HL-60 (cell line): ENCODE measurements at regions not wholly inside any gene's neighbourhood (a gene's known extent, or its start where the extent isn't known, plus 50 kb on each side); places are given as distances from the start of the nearest gene placed in this dataset.

Experiments used
- GABPA ChIP-seq: IDR thresholded peaks from 2 replicates; pipeline ENCODE4 v1.6.1; 2012; ENCODE audit warnings: low read depth
- POLR2AphosphoS5 ChIP-seq: IDR thresholded peaks from 2 replicates; pipeline ENCODE4 v1.6.1; 2012; ENCODE audit warnings: low read depth
- TF ChIP-seq, protein P1 (sequence below): IDR thresholded peaks from one replicate; pipeline ENCODE4 v1.5.1; 2011; ENCODE audit warnings: low read length, control low read depth, inconsistent platforms; ENCODE audit not compliant: insufficient read depth

DNA sequence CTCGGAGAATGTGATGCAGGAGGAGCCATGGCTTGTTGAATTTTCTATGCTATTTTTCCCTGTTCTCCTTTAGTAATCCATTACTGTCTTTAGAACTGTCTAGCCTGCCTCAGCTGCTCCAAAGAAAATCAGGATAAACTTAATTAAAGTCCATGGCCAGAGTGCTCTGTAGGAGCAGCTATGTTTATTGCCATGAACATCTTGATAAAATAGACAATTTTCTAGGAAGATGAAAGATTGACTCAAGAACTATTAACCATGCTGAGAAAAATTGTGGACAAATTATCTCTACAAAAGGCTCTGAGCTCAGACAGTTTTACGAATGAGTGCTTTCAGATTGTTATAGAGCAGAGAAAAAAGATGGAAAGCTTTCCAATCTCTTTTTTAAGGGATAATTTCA is 193.0 kb downstream of the TTC32 start:
- no peak for TF ChIP-seq POLR2AphosphoS5
- TF ChIP-seq GABPA = no peak
- TF ChIP-seq, protein P1, sequence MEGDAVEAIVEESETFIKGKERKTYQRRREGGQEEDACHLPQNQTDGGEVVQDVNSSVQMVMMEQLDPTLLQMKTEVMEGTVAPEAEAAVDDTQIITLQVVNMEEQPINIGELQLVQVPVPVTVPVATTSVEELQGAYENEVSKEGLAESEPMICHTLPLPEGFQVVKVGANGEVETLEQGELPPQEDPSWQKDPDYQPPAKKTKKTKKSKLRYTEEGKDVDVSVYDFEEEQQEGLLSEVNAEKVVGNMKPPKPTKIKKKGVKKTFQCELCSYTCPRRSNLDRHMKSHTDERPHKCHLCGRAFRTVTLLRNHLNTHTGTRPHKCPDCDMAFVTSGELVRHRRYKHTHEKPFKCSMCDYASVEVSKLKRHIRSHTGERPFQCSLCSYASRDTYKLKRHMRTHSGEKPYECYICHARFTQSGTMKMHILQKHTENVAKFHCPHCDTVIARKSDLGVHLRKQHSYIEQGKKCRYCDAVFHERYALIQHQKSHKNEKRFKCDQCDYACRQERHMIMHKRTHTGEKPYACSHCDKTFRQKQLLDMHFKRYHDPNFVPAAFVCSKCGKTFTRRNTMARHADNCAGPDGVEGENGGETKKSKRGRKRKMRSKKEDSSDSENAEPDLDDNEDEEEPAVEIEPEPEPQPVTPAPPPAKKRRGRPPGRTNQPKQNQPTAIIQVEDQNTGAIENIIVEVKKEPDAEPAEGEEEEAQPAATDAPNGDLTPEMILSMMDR = no peak
